WTC11 (cell line): ENCODE measurements at regions not wholly inside any gene's neighbourhood (a gene's known extent, or its start where the extent isn't known, plus 50 kb on each side); places are given as distances from the start of the nearest gene placed in this dataset.

ENCODE experiments used
- ATAC-seq: fragments of 200-7000 bp; cut with Tn5 transposase; 2 replicates; pipeline ENCODE4 v1.10.0; 2021; ENCODE audit warnings: mild to moderate bottlenecking, moderate library complexity
- CTCF ChIA-PET: fragments of 300-600 bp; sonication (Branson Sonifier 250); formaldehyde crosslinking; loops from one replicate; lab custom pipeline; 2021; ENCODE audit warnings: antibody characterized with exemption; lab: Charles Lee
- POLR2A ChIA-PET: fragments of 350-600 bp; sonication (Branson Sonifier 250); formaldehyde crosslinking; loops from one replicate; lab custom pipeline; 2021; ENCODE audit warnings: antibody characterized with exemption; lab: Charles Lee
- DNase-seq: peaks from one replicate; pipeline ENCODE4 v3.0.0; 2021; ENCODE audit warnings: low spot score
- H3K27ac Mint-ChIP-seq: 2 replicates; pipeline ENCODE4 v1.8.0; 2021; ENCODE audit warnings: mixed read lengths
- H3K27me3 Mint-ChIP-seq: 2 replicates; pipeline ENCODE4 v1.8.0; 2021; ENCODE audit warnings: low read depth, mild to moderate bottlenecking, moderate library complexity, mixed read lengths
- H3K36me3 Mint-ChIP-seq: 2 replicates; pipeline ENCODE4 v1.8.0; 2021; ENCODE audit warnings: mixed read lengths
- H3K4me1 Mint-ChIP-seq: 2 replicates; pipeline ENCODE4 v1.8.0; 2022; ENCODE audit warnings: mixed read lengths
- H3K4me3 Mint-ChIP-seq: 2 replicates; pipeline ENCODE4 v1.8.0; 2021; ENCODE audit warnings: mild to moderate bottlenecking, moderate library complexity, mixed read lengths
- H3K9me3 Mint-ChIP-seq: 2 replicates; pipeline ENCODE4 v1.8.0; 2021; ENCODE audit warnings: mixed read lengths
- CDX4 ChIP-seq: fragments of 250-450 bp; sonication (Bioruptor Pico); IDR thresholded peaks from 2 replicates; pipeline ENCODE4 v1.9.0; 2021; ENCODE audit warnings: moderate library complexity, mild to moderate bottlenecking, inconsistent platforms, borderline replicate concordance
- CTCF ChIP-seq: fragments of 200-600 bp; IDR thresholded peaks from 2 replicates; pipeline ENCODE4 v1.8.0; 2022; ENCODE audit warnings: antibody characterized with exemption
- ERG ChIP-seq: fragments of 250-450 bp; sonication (Bioruptor Pico); IDR thresholded peaks from 2 replicates; pipeline ENCODE4 v1.8.0; 2021; ENCODE audit warnings: mild to moderate bottlenecking
- FOXP4 ChIP-seq: sonication (generic); formaldehyde crosslinking; IDR thresholded peaks from 2 replicates; pipeline ENCODE4 v1.8.0; 2022; ENCODE audit warnings: mild to moderate bottlenecking, missing genetic modification reagents
- HMGA2 ChIP-seq: fragments of 250-450 bp; sonication (Bioruptor Pico); IDR thresholded peaks from 2 replicates; pipeline ENCODE4 v1.4.0; 2021; ENCODE audit warnings: mild to moderate bottlenecking, moderate library complexity
- IRF2 ChIP-seq: sonication (generic); formaldehyde crosslinking; IDR thresholded peaks from 2 replicates; pipeline ENCODE4 v1.8.0; 2022; ENCODE audit warnings: low read depth, missing genetic modification reagents, borderline replicate concordance
- JAZF1 ChIP-seq: fragments of 250-450 bp; sonication (Bioruptor Pico); IDR thresholded peaks from 2 replicates; pipeline ENCODE4 v1.9.0; 2021; ENCODE audit warnings: moderate library complexity, mild to moderate bottlenecking, inconsistent platforms
- JUN ChIP-seq: sonication (generic); formaldehyde crosslinking; IDR thresholded peaks from 2 replicates; pipeline ENCODE4 v1.8.0; 2023; ENCODE audit warnings: mild to moderate bottlenecking, missing genetic modification reagents
- SMAD3 ChIP-seq: sonication (generic); formaldehyde crosslinking; IDR thresholded peaks from 2 replicates; pipeline ENCODE4 v1.8.0; 2022; ENCODE audit warnings: missing genetic modification reagents, mild to moderate bottlenecking, borderline replicate concordance
- SMAD4 ChIP-seq: sonication (generic); formaldehyde crosslinking; IDR thresholded peaks from 2 replicates; pipeline ENCODE4 v1.8.0; 2022; ENCODE audit warnings: mild to moderate bottlenecking, missing genetic modification reagents
- SP1 ChIP-seq: sonication (generic); formaldehyde crosslinking; conservative IDR thresholded peaks from 2 replicates; pipeline ENCODE4 v1.8.1; 2022; ENCODE audit warnings: missing genetic modification reagents
- TEAD1 ChIP-seq: sonication (generic); formaldehyde crosslinking; IDR thresholded peaks from 2 replicates; pipeline ENCODE4 v1.8.0; 2022; ENCODE audit warnings: mild to moderate bottlenecking, missing genetic modification reagents
- ZMAT4 ChIP-seq: fragments of 250-450 bp; sonication (Bioruptor Pico); IDR thresholded peaks from 2 replicates; pipeline ENCODE4 v1.9.0; 2021; ENCODE audit warnings: mild to moderate bottlenecking
- ZNF219 ChIP-seq: sonication (generic); formaldehyde crosslinking; IDR thresholded peaks from 2 replicates; pipeline ENCODE4 v1.8.0; 2023; ENCODE audit warnings: missing genetic modification reagents, mild to moderate bottlenecking, borderline replicate concordance
- ZNF423 ChIP-seq: fragments of 250-450 bp; sonication (Bioruptor Pico); IDR thresholded peaks from 2 replicates; pipeline ENCODE4 v2.1.2; 2022; ENCODE audit warnings: mild to moderate bottlenecking, moderate library complexity

GRCh38 chr12:13652105-13652504 lies 329.3 kb downstream of the GRIN2B start (continued):
- TF ChIP-seq CTCF: no peak
- no peak for TF ChIP-seq FOXP4 (CRISPR knock-in tag)
- no peak for TF ChIP-seq IRF2 (CRISPR knock-in tag)

- Mint-ChIP-seq H3K27me3 (no peaks in the 10 kb centered on the region), H3K4me1 (no peaks in the 10 kb centered on the region), H3K4me3 (no peak overlapping the region), H3K27ac (no peak overlapping the region), H3K36me3 (no peaks in the 10 kb centered on the region), H3K9me3 (no peaks in the 10 kb centered on the region)
- no peak for ATAC-seq
- no peak for DNase-seq
- ChIA-PET POLR2A (no interaction called here), CTCF (no interaction called here)
- TF ChIP-seq ZNF219 (CRISPR knock-in tag) (no peak), SP1 (CRISPR knock-in tag) (no peak), CDX4 (CRISPR knock-in tag) (no peak), JUN (no peak)
Observed at GRCh38 chr12:13635709-13636108, 345.7 kb downstream of the GRIN2B start.

- Mint-ChIP-seq H3K27ac (no peak overlapping the region), H3K4me3 (no peak overlapping the region), H3K9me3 (no peaks in the 10 kb centered on the region), H3K4me1 (no peaks in the 10 kb centered on the region), H3K36me3 (no peaks in the 10 kb centered on the region), H3K27me3 (no peaks in the 10 kb centered on the region)
- POLR2A ChIA-PET: no interaction called here
- CTCF ChIA-PET: no interaction called here
- no peak for DNase-seq
- no peak for ATAC-seq
- TF ChIP-seq SMAD3 (CRISPR knock-in tag) (no peak), ZMAT4 (no peak), HMGA2 (CRISPR knock-in tag) (no peak), ERG (no peak), SMAD4 (CRISPR knock-in tag) (no peak), JAZF1 (no peak)
Observed at GRCh38 chr12:13631873-13632272, 349.5 kb downstream of the GRIN2B start.

- TF ChIP-seq ZNF423 (CRISPR knock-in tag): no peak
- TF ChIP-seq TEAD1 (CRISPR knock-in tag): no peak
- ChIA-PET POLR2A (no interaction called here), CTCF (no interaction called here)
- Mint-ChIP-seq H3K36me3 (no peaks in the 10 kb centered on the region), H3K4me3 (no peak overlapping the region), H3K27ac (no peak overlapping the region), H3K27me3 (no peaks in the 10 kb centered on the region), H3K9me3 (no peaks in the 10 kb centered on the region), H3K4me1 (no peaks in the 10 kb centered on the region)
- DNase-seq (no peak), ATAC-seq (no peak)
Observed at GRCh38 chr12:13630354-13630753, 351.0 kb downstream of the GRIN2B start.
